Right lobe of liver (tissue), 6 donors: ENCODE measurements at regions not wholly inside any gene's neighbourhood (a gene's known extent, or its start where the extent isn't known, plus 50 kb on each side); places are given as distances from the start of the nearest gene placed in this dataset.

Experiments
- ATAC-seq, 4 donors: fragments of 200-7000 bp; cut with Tn5 transposase; one replicate each; pipeline ENCODE4 v1.9.1; 2020; ENCODE audit warnings: mild to moderate bottlenecking in 4 of 4, moderate library complexity in 4 of 4
- DNase-seq, 3 donors: peaks; one replicate each; pipeline ENCODE4 v3.0.0-alpha.2; 2020
- H3K27ac ChIP-seq, 3 donors: fragments of 200-600 bp; one replicate each; pipeline ENCODE4 v1.8.0; 2022
- H3K27me3 ChIP-seq, 2 donors: fragments of 200-600 bp; one replicate each; pipeline ENCODE4 v1.8.0; 2022
- H3K36me3 ChIP-seq, 4 donors: fragments of 200-600 bp; sonication (generic) in 1 of 4; one replicate each; pipeline versions ENCODE4 v1.5.1 to v1.8.0; 2017 to 2022; ENCODE audit warnings: control low read depth in 1 of 4
- H3K4me1 ChIP-seq, 4 donors: fragments of 200-600 bp; sonication (generic) in 1 of 4; one replicate each; pipeline versions ENCODE4 v1.5.1 to v1.8.0; 2017 to 2022; ENCODE audit warnings: control low read depth in 1 of 4
- H3K4me3 ChIP-seq, 3 donors: fragments of 200-600 bp; one replicate each; pipeline ENCODE4 v1.8.0; 2022
- H3K9me3 ChIP-seq, 4 donors: fragments of 200-600 bp; sonication (generic) in 1 of 4; one replicate each; pipeline versions ENCODE4 v1.5.1 to v1.8.0; 2017 to 2022; ENCODE audit warnings: control low read depth in 1 of 4
- POLR2A ChIP-seq: fragments of 450-650 bp; IDR thresholded peaks from one replicate; pipeline ENCODE4 v1.6.1; 2017; ENCODE audit warnings: antibody characterized with exemption, mild to moderate bottlenecking
- WGBS: methylation state at CpG from one replicate; pipeline ENCODE4 v1.1.6; 2018; ENCODE audit warnings: low coverage, low lambda C conversion rate; ENCODE audit not compliant: insufficient coverage; ENCODE audit errors: missing lambda C conversion rate; 5-methylcytosine and 5-hydroxymethylcytosine counted together
- intact Hi-C, 2 donors: fragments of 100-400 bp; cut with DNase I; formaldehyde crosslinking; loops; one replicate each; pipeline versions ENCODE4 v1.11.2 to v1.14.1; 2022
- TF ChIP-seq, protein P1 (sequence below), 4 donors: fragments of 200-600 bp in 3 of 4; fragments of 450-650 bp in 1 of 4; IDR thresholded peaks; one replicate each; pipeline versions ENCODE4 v1.5.1 to v1.8.0; 2016 to 2022; ENCODE audit warnings: antibody characterized with exemption in 4 of 4, mild to moderate bottlenecking in 2 of 4
- donor health status: DM: no; HTN: yes; CAD: no.
- donor health status: DM: no; HTN: no; CAD: no.
- donor health status: DM: no; HTN: no; CAD: no.
- donor health status: DM: no; HTN: yes; CAD: no.
- donor health status: DM: no; HTN: yes; CAD: no.

- DNase-seq, result no peak
- 15% methylated on average over 2 of the region's 4 CpGs for WGBS
- TF ChIP-seq, protein P1, sequence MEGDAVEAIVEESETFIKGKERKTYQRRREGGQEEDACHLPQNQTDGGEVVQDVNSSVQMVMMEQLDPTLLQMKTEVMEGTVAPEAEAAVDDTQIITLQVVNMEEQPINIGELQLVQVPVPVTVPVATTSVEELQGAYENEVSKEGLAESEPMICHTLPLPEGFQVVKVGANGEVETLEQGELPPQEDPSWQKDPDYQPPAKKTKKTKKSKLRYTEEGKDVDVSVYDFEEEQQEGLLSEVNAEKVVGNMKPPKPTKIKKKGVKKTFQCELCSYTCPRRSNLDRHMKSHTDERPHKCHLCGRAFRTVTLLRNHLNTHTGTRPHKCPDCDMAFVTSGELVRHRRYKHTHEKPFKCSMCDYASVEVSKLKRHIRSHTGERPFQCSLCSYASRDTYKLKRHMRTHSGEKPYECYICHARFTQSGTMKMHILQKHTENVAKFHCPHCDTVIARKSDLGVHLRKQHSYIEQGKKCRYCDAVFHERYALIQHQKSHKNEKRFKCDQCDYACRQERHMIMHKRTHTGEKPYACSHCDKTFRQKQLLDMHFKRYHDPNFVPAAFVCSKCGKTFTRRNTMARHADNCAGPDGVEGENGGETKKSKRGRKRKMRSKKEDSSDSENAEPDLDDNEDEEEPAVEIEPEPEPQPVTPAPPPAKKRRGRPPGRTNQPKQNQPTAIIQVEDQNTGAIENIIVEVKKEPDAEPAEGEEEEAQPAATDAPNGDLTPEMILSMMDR (IDR thresholded peaks at IDR 0.05), result no peak
- TF ChIP-seq POLR2A, result no peak
- no peak for ATAC-seq
- Histone ChIP-seq H3K27me3 (no peaks in the 10 kb centered on the region), H3K27ac (no peak overlapping the region), H3K4me3 (no peak overlapping the region), H3K4me1 (no peaks in the 10 kb centered on the region), H3K36me3 (no peaks in the 10 kb centered on the region), H3K9me3 (no peaks in the 10 kb centered on the region)
- intact Hi-C loops, result no loop called here
These were observed 61.8 kb upstream of the DISP3 start for GRCh38 chr1:11417162-11417561.

GRCh38 chr1:11418056-11418455 is 60.9 kb upstream of the DISP3 start:
- intact Hi-C loops, result no loop called here
- H3K27ac ChIP-seq, result no peak overlapping the region
- TF ChIP-seq POLR2A, result no peak
- TF ChIP-seq, protein P1 (IDR thresholded peaks at IDR 0.05), result no peak
- DNase-seq (no peak), ATAC-seq (no peak)
- no peaks in the 10 kb centered on the region for H3K36me3 ChIP-seq
- no peaks in the 10 kb centered on the region for H3K9me3 ChIP-seq
- H3K27me3 ChIP-seq, result no peaks in the 10 kb centered on the region
- 54% methylated on average over 4 of the region's 4 CpGs for WGBS
- no peaks in the 10 kb centered on the region for H3K4me1 ChIP-seq
- no peak overlapping the region for H3K4me3 ChIP-seq

- TF ChIP-seq, protein P1 (IDR thresholded peaks at IDR 0.05), result no peak
- no peak for TF ChIP-seq POLR2A
- no peaks in the 10 kb centered on the region for H3K9me3 ChIP-seq
- no peak for DNase-seq
- no peak for ATAC-seq
- no peak overlapping the region for H3K27ac ChIP-seq
- no peaks in the 10 kb centered on the region for H3K4me1 ChIP-seq
- intact Hi-C loops, result no loop called here
- WGBS, result 67% methylated on average over 8 of the region's 8 CpGs
- H3K27me3 ChIP-seq, result no peaks in the 10 kb centered on the region
- H3K36me3 ChIP-seq, result no peaks in the 10 kb centered on the region
- H3K4me3 ChIP-seq, result no peak overlapping the region
These were observed 57.5 kb upstream of the DISP3 start for GRCh38 chr1:11421443-11421842.

GRCh38 chr1:11422686-11423085 is 56.3 kb upstream of the DISP3 start:
- Histone ChIP-seq H3K4me3 (no peak overlapping the region), H3K36me3 (no peaks in the 10 kb centered on the region), H3K4me1 (no peaks in the 10 kb centered on the region), H3K27me3 (no peaks in the 10 kb centered on the region), H3K27ac (no peak overlapping the region), H3K9me3 (no peaks in the 10 kb centered on the region)
- no peak for ATAC-seq
- DNase-seq, result no peak
- TF ChIP-seq, protein P1 (IDR thresholded peaks at IDR 0.05), result no peak
- intact Hi-C loops, result no loop called here
- 56% methylated on average over 3 of the region's 9 CpGs for WGBS

DNA sequence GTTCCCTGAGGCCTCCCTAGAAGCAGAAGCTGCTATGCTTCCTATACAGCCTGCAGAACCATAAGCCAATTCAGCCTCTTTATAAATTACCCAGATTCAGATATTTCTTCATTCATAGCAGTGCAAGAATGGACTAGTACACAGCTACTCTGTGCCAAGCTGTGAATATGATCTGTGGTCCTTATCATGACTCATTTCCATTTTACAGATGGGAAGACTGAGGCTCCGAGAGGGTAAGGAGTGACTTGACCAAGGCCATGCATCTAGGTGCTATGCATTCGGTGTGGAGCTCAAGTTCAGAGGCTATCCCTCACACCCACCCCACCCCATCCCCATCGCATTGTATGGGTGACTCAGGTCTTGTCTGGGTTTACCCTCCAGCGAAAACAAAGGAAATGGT is 52.3 kb upstream of the DISP3 start:
- H3K27me3 ChIP-seq, result no peaks in the 10 kb centered on the region
- H3K4me3 ChIP-seq, result no peak overlapping the region
- intact Hi-C loops, result no loop called here
- H3K4me1 ChIP-seq, result no peaks in the 10 kb centered on the region
- WGBS, result 83% methylated on average over 2 of the region's 4 CpGs
- TF ChIP-seq, protein P1 (IDR thresholded peaks at IDR 0.05), result no peak
- TF ChIP-seq POLR2A, result no peak
- no peaks in the 10 kb centered on the region for H3K36me3 ChIP-seq
- no peaks in the 10 kb centered on the region for H3K9me3 ChIP-seq
- H3K27ac ChIP-seq, result no peak overlapping the region
- no peak for ATAC-seq
- DNase-seq, result no peak
